ENCODE measurements at regions not wholly inside any gene's neighbourhood (a gene's known extent, or its start where the extent isn't known, plus 50 kb on each side); places are given as distances from the start of the nearest gene placed in this dataset.
"Not testable (repeated sequence)": the region's sequence is repeated elsewhere in the genome, so short reads cannot be mapped to it uniquely, and the experiment has no call there.

GRCh38 chr6:91241946-91242613, 655.2 kb upstream of the MAP3K7 start:
- no peak for DNase-seq

- DNase-seq, result no peak
Observed at GRCh38 chr6:91240878-91241603, 654.2 kb upstream of the MAP3K7 start.

GRCh38 chr6:91221072-91221720, 634.3 kb upstream of the MAP3K7 start:
- DNase-seq, result no peak

GRCh38 chr6:91213229-91213901, 626.5 kb upstream of the MAP3K7 start:
- DNase-seq, result no peak

- DNase-seq, result no peak
Observed at GRCh38 chr6:91198588-91199255, 611.9 kb upstream of the MAP3K7 start.

GRCh38 chr6:91196729-91197128, 609.9 kb upstream of the MAP3K7 start:
- DNase-seq, result no peak

GRCh38 chr6:91193446-91193845, 606.6 kb upstream of the MAP3K7 start:
- no peak for DNase-seq

GRCh38 chr6:91190041-91190440, 603.2 kb upstream of the MAP3K7 start:
- DNase-seq, result not testable (repeated sequence)

- no peak for DNase-seq
Observed at GRCh38 chr6:91185072-91185471, 598.2 kb upstream of the MAP3K7 start.

- no peak for DNase-seq
Observed at GRCh38 chr6:91181416-91181815, 594.5 kb upstream of the MAP3K7 start.

- DNase-seq, result no peak
Observed at GRCh38 chr6:91173651-91174050, 586.8 kb upstream of the MAP3K7 start.

- DNase-seq, result no peak
Observed at GRCh38 chr6:91173186-91173585, 586.3 kb upstream of the MAP3K7 start.

GRCh38 chr6:91171754-91172462, 585.0 kb upstream of the MAP3K7 start:
- DNase-seq, result no peak

GRCh38 chr6:91167846-91168245, 581.0 kb upstream of the MAP3K7 start:
- no peak for DNase-seq

- DNase-seq, result no peak
Observed at GRCh38 chr6:91166271-91167046, 579.6 kb upstream of the MAP3K7 start.

GRCh38 chr6:91164105-91164504, 577.2 kb upstream of the MAP3K7 start:
- DNase-seq, result no peak

- DNase-seq, result no peak
Observed at GRCh38 chr6:91161246-91161645, 574.4 kb upstream of the MAP3K7 start.

GRCh38 chr6:91155129-91155785, 568.4 kb upstream of the MAP3K7 start:
- no peak for DNase-seq

- no peak for DNase-seq
Observed at GRCh38 chr6:91152824-91153223, 566.0 kb upstream of the MAP3K7 start.

- DNase-seq, result no peak
Observed at GRCh38 chr6:91149956-91150705, 563.3 kb upstream of the MAP3K7 start.
